ENCODE measurements at regions not wholly inside any gene's neighbourhood (a gene's known extent, or its start where the extent isn't known, plus 50 kb on each side); places are given as distances from the start of the nearest gene placed in this dataset.

DNA sequence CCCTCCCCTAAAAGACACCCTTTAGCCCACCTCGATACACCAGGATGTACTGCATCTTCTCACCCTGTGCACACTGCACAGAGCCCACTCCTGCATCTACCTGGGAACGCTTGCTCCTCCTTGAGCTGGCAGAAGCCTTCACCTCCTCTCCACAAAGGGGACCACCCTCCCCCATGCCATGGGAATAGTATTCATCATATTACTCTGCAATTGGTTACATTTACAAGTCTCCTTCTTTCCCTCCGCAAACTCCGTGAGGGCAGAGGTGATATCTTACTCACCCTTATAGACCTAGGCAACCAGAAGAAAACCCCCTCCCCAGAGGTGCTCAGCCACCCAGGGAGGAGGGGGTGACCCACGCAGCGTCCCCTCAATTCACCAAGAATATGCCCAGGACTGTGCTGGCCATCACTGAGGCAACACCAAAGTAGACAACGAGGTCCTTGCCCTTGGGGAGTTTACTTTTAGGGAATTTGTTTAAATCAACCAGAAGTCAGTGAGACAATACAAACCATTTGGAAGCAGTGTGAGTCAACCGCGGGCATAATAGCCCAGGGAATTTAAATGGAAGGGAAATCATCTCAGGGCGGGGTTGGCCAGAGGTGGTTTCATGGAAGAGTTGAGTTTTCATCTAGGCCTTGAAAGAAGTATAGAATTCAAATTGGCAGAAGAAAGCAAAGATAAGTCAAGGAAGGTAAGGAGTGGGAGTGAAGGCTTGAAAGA, 214.5 kb downstream of the BARX2 start:
- no peak overlapping the region for H2AFZ ChIP-seq (ENCODE audit: low read depth, low read length)

DNA sequence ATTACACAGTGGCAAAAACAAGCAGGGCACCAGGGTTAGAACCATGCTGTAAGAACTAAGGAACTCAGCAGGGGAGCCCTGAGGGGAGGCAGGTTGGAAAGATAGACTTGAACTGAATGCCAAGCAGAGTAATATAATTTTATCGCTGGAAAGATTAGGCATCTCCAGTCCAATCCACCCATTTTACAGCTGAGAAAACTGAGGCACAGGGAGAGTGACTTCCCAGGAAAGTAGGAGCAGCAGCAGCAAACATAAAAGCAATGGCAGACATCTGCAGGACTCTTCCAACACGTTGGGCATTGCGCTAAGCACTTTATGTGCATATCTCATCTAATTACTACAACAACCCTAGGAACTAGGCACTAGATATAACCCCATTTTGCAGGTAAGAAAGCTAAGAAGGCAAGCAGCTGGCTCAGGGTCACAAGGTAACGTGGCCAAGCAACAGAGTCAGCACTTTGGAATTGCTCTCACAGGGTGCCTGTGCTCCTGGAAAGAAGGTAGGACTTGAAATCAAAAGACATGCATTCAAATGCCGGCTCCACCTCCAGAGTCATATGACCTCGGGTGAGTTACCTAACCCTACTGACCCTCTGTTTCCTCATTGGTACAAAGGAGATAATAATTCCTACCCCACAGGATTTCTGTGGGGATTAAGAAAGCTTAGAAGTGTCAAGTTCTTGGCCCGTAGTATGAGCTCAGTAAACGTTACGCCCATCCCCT, 215.3 kb downstream of the BARX2 start:
- H3K9ac ChIP-seq (ENCODE audit: low read length), result no peak overlapping the region
- H2AFZ ChIP-seq (ENCODE audit: low read depth, low read length), result no peak overlapping the region
- H3K9me2 ChIP-seq (ENCODE audit: insufficient read depth, low read length), result no peaks in the 10 kb centered on the region
- H3K4me2 ChIP-seq (ENCODE audit: low read length), result no peak overlapping the region
- H3K9me3 ChIP-seq (ENCODE audit: low read length), result no peaks in the 10 kb centered on the region
- TF ChIP-seq EZH2 (IDR thresholded peaks at IDR 0.05; ENCODE audit: borderline replicate concordance, insufficient read depth, low read length, poor library complexity, severe bottlenecking), result no peak
- no peak overlapping the region for H3K4me3 ChIP-seq (ENCODE audit: low read length)
- H4K20me1 ChIP-seq (ENCODE audit: insufficient read depth), result no peaks in the 10 kb centered on the region
- no peaks in the 10 kb centered on the region for H3K79me2 ChIP-seq (replicated peaks; ENCODE audit: insufficient read depth, low read length)
- H3F3A ChIP-seq (ENCODE audit: insufficient read depth, low read length, poor library complexity, severe bottlenecking), result peaks cover 3% of the 10 kb centered on the region
- no peaks in the 10 kb centered on the region for H3K36me3 ChIP-seq (ENCODE audit: insufficient read depth, low read length)
- H3K27ac ChIP-seq (ENCODE audit: low read length), result no peak overlapping the region
- H3K27me3 ChIP-seq (ENCODE audit: insufficient read depth, low read depth, low read length), result no peaks in the 10 kb centered on the region

More for the DNA sequence above, 214.5 kb downstream of the BARX2 start:
- H4K20me1 ChIP-seq (ENCODE audit: insufficient read depth), result no peaks in the 10 kb centered on the region
- peaks cover 3% of the 10 kb centered on the region for H3F3A ChIP-seq (ENCODE audit: insufficient read depth, low read length, poor library complexity, severe bottlenecking)
- no peak for TF ChIP-seq RAD21 (conservative IDR thresholded peaks at IDR 0.05)
- no peak for TF ChIP-seq EZH2 (IDR thresholded peaks at IDR 0.05; ENCODE audit: borderline replicate concordance, insufficient read depth, low read length, poor library complexity, severe bottlenecking)
- TF ChIP-seq TAF1 (IDR thresholded peaks at IDR 0.05; ENCODE audit: low read depth), result no peak
- no peak for TF ChIP-seq CTCF (IDR thresholded peaks at IDR 0.05; ENCODE audit: poor library complexity, severe bottlenecking)
- TF ChIP-seq MXI1 (conservative IDR thresholded peaks at IDR 0.05; ENCODE audit: poor library complexity, severe bottlenecking), result no peak
- TF ChIP-seq EP300 (conservative IDR thresholded peaks at IDR 0.05; ENCODE audit: poor library complexity, severe bottlenecking), result no peak
- TF ChIP-seq POLR2AphosphoS5 (IDR thresholded peaks at IDR 0.05), result no peak
- peak overlapping the region; percentile 72 for H3K27ac ChIP-seq (ENCODE audit: low read length)
- peak overlapping the region; percentile 51 for H3K4me3 ChIP-seq (ENCODE audit: low read length)
- peak overlapping the region; percentile 18 for H3K9ac ChIP-seq (ENCODE audit: low read length)
- H3K9me3 ChIP-seq (ENCODE audit: low read length), result no peaks in the 10 kb centered on the region
- H3K9me2 ChIP-seq (ENCODE audit: insufficient read depth, low read length), result no peaks in the 10 kb centered on the region
- no peaks in the 10 kb centered on the region for H3K79me2 ChIP-seq (replicated peaks; ENCODE audit: insufficient read depth, low read length)
- no peaks in the 10 kb centered on the region for H3K27me3 ChIP-seq (ENCODE audit: insufficient read depth, low read depth, low read length)
- peak overlapping the region; percentile 4 for H3K4me2 ChIP-seq (ENCODE audit: low read length)
- H3K36me3 ChIP-seq (ENCODE audit: insufficient read depth, low read length), result no peaks in the 10 kb centered on the region

DNA sequence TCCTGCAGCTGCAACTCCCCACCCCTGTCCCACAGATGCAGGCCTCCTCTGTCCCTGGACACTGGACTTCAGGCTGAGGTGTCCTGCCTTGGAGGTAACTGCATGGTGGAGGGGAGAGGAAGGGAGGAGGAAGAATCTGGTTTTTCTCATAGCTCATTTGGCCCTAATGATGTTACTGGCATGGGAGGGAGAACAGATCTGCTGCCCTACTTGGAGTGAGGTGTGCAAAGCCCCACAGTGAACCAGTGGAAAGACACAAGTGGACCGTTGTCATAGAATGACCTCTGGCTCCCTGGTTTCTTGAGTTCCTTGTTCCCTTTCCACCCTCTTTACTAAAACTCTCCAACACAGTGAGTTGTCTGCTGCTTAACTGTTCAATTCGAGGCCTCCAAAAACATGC, 215.9 kb downstream of the BARX2 start:
- H3K79me2 ChIP-seq (replicated peaks; ENCODE audit: insufficient read depth, low read length), result no peaks in the 10 kb centered on the region
- H4K20me1 ChIP-seq (ENCODE audit: insufficient read depth), result no peaks in the 10 kb centered on the region
- no peaks in the 10 kb centered on the region for H3K27me3 ChIP-seq (ENCODE audit: insufficient read depth, low read depth, low read length)

More for the DNA sequence above, 215.9 kb downstream of the BARX2 start:
- TF ChIP-seq SMC3 (conservative IDR thresholded peaks at IDR 0.05; ENCODE audit: poor library complexity) (no peak), EZH2 (IDR thresholded peaks at IDR 0.05; ENCODE audit: borderline replicate concordance, insufficient read depth, low read length, poor library complexity, severe bottlenecking) (no peak), CTCF (IDR thresholded peaks at IDR 0.05; ENCODE audit: poor library complexity, severe bottlenecking) (no peak), RAD21 (conservative IDR thresholded peaks at IDR 0.05) (no peak), MXI1 (conservative IDR thresholded peaks at IDR 0.05; ENCODE audit: poor library complexity, severe bottlenecking) (no peak), REST (IDR thresholded peaks at IDR 0.05; ENCODE audit: borderline replicate concordance) (no peak), TAF1 (IDR thresholded peaks at IDR 0.05; ENCODE audit: low read depth) (no peak), EP300 (conservative IDR thresholded peaks at IDR 0.05; ENCODE audit: poor library complexity, severe bottlenecking) (no peak), POLR2AphosphoS5 (IDR thresholded peaks at IDR 0.05) (no peak)
- Histone ChIP-seq H3K9ac (ENCODE audit: low read length) (no peak overlapping the region), H3K9me3 (ENCODE audit: low read length) (no peaks in the 10 kb centered on the region), H3K9me2 (ENCODE audit: insufficient read depth, low read length) (no peaks in the 10 kb centered on the region), H3K27ac (ENCODE audit: low read length) (no peak overlapping the region), H2AFZ (ENCODE audit: low read depth, low read length) (no peak overlapping the region), H3K36me3 (ENCODE audit: insufficient read depth, low read length) (no peaks in the 10 kb centered on the region), H3K4me2 (ENCODE audit: low read length) (no peak overlapping the region), H3F3A (ENCODE audit: insufficient read depth, low read length, poor library complexity, severe bottlenecking) (peaks cover 3% of the 10 kb centered on the region), H3K4me3 (ENCODE audit: low read length) (no peak overlapping the region)
